ENCODE measurements at regions not wholly inside any gene's neighbourhood (a gene's known extent, or its start where the extent isn't known, plus 50 kb on each side); places are given as distances from the start of the nearest gene placed in this dataset.

GRCh38 chr5:7269591-7270274, 126.2 kb upstream of the ADCY2 start:
- no peak for TF ChIP-seq CTCF (IDR thresholded peaks at IDR 0.05)
- no peak for TF ChIP-seq POLR2AphosphoS5 (IDR thresholded peaks at IDR 0.05)

Measured in prostate gland (tissue), 2 donors.